GM19328 (cell line): ENCODE measurements at regions not wholly inside any gene's neighbourhood (a gene's known extent, or its start where the extent isn't known, plus 50 kb on each side); places are given as distances from the start of the nearest gene placed in this dataset.

Experiments used
- ATAC-seq: cut with Tn5 transposase; IDR thresholded peaks from one replicate; pipeline ENCODE4 v1.9.1; 2021; ENCODE audit warnings: mild to moderate bottlenecking, moderate library complexity; ENCODE audit not compliant: unreplicated experiment

DNA sequence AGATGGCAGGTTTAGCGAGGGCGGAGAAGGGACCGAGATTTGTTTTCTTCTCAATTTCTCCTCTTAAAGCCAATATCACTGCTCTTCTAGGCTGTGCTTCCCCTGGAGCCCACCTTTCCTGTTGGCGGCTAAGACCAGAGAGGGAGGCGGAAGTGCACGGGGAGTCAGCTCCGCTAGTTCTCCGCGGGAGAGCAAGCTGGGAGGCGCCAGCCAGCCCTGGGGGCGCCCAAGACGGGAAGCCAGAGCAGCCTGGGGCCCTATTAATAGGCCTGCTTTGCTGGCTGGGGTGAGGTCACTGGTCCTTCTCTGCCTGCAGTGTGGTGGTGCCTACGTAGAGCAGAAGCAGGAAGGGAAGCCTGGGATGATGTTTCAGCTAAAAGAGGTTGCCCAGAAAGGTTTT lies 61.6 kb downstream of the LSM5 start:
- no peak for ATAC-seq

DNA sequence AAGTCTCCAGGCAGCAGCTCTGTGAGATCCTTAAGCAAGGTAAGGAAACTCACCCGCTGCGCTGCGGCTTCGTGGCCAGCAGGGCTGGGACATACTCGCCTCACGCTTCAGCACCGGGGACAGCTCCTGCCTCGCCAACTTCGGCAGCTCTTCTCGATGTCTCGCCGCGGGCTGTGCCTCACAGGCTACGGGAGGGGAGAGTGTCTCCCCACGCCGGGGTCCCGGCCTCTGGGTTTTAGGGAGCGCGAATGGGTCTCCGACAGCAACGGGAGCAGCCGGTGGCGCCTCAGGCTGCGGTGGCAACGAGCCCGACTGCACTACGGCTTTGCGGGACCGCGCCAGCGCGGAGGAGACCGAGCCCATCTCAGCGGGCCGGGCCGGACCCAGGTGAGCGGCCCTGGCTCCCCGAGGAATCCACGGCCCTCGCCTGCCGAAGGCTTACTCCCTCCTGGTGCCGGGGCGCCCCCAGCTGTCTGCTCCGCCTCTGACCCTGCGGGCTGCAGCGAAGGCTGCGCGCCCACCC lies 62.4 kb downstream of the LSM5 start:
- no peak for ATAC-seq

DNA sequence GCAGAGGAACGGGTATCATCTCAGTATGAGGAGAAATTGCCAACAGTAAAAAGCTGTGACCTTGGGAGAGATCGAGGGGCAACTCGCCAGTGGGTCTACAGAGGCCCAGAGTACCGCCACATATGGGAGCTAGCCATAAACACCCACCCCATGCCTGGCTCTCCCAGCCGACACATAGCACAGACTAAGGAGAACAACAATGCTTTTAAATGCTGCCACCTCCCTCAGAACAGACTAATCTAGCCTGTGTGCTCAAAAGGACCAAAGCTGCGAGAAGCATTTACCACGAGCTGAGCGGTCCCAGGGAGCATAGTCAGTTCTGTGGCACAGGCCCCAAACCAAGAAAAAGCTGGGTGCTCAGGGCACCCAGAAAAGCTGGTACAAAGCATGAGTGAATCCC lies 73.3 kb downstream of the LSM5 start:
- ATAC-seq, result no peak

DNA sequence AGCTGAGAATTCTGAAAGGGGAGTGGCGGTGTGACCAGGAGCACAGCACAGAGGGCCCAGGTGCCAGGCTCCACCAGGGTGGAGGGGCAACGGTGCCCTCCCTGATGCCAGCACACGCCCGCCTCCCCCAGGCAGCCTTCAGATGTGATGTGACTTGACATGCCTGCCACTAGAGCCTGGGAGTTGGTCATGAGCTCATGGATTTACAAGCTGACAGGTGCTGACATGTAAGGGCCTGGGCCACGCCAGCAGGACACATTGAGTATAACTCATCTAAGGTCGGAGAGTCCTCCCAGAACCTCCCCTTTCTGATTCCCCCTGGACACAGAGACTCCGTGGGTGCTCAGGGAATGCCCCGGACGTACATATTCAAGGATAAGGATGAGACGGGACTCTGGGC lies 74.2 kb downstream of the LSM5 start:
- no peak for ATAC-seq

DNA sequence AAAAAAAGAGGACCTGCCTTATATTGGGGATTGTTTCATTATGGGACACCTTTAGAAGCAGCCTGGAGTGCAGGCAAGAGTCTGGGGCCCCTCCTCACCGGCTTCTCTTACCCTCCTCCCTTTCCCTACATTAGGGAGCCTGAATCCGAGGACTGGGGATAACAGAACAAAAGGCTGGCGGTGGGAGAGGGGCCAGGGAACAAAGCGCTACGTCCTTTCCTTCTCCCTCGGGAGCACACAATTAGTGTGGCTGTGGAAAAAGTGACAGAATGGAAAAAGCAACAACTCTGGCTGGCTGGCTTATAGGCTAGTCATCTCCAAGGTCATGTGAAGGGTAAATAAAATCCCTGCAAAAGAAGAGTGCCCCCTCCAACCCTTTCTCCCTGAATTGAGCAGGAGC lies 74.7 kb downstream of the LSM5 start:
- no peak for ATAC-seq

DNA sequence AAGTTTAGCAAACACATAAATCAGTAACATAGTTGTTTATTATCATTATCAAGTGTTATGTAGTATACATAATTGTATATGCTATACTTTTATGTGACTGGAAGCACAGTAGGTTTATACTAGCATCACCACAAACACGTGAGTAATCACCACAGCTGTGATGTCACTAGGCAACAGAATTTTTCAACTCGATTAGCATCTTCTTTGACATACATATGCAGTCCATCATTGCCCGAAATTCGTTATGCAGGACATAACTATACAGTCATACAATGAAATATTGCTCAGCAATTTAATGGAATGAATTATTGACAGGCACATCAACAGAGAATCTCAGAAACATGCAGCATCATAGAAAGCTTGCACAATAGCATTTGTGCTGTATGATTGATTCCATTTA lies 77.7 kb downstream of the LSM5 start:
- ATAC-seq, result no peak

DNA sequence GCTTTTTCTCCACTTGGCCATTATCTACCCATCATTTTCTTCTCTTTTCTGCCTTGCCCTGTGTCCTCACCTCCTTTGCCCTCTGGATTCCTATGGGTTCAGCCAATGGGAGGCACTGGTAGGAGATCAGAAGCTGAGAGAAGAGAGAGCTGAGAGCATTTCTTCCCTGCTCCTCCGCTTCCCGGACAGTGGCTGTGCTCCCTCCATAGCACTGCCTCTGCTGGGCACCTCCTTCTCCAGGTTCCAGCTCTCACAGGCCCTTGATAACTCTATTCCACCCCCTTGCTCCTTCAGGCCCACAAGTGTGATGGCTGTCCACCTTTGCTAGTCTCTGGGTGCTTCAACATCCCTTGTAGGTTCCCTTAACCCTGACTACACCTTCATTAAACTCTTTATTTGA lies 79.6 kb downstream of the LSM5 start:
- no peak for ATAC-seq

DNA sequence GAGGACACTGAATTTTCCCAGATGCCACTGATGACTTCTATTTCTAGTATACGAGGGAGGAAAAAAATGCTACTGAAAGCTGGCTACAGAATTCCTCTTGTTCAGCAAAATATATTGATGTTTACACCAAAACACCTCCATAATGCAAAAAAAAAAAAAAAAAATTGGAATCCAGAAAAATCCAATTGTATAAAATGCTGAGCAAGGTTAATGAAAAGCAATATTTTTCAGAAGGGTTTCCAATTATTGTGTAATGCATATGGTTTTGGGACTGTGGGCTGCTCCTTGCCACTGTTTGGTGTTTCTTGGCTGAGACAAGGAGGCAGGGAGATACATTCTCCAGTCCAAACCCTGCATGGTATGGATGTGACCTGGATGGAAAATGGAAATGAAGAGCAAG lies 83.8 kb downstream of the LSM5 start:
- ATAC-seq, result no peak

DNA sequence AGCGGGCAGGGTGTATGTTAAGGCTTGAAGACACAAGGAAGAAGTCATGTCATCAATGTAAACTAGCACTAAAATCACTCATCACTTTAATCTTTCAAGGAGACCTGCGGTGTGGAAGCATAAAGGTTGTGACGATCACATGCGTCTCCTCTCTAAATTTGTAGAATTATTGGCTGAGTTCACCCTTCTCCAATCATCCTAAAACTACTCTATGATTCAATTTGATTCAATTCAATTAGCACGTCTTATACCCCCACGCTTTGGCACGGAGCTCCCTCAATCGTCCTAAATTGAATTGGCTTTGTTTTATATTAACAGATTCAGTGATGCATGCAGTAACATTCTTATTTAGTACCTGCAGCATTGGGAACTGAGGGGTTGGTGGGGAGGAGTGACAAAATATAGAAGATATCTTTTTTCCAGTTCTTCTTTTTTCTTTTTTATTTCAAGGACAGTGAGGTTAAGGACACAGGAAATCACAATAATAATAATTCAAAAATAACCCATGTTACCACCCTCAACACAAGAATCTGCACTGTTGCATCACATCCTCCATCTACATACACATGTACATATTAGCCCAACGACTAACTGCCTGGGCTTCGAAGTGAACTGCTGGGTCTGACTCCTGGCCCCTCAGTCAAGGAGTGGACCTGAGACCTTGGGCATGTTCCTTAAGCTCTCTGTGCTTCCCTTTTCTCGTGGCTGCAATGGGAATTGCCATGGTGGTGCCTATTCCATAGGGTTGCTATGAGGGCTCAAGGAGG lies 86.5 kb downstream of the LSM5 start:
- no peak for ATAC-seq

DNA sequence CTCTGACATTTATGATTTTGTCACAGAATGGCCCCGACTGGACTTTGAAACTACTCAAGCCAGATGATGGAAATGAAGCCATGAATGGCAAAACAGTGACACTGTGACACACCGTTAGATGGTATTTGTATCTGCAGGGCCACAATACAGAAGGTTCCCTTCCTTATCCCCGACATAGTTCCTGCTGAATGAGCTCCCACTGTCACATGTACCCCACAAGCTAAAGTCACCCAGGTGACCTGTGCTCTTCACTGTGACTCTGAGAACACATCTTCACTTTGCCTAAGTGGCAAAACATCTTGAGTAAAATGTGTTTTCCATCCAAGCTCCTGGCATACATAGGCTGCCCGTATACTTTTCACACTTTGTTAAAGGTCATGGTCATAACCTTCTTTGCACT lies 89.5 kb downstream of the LSM5 start:
- ATAC-seq, result no peak

DNA sequence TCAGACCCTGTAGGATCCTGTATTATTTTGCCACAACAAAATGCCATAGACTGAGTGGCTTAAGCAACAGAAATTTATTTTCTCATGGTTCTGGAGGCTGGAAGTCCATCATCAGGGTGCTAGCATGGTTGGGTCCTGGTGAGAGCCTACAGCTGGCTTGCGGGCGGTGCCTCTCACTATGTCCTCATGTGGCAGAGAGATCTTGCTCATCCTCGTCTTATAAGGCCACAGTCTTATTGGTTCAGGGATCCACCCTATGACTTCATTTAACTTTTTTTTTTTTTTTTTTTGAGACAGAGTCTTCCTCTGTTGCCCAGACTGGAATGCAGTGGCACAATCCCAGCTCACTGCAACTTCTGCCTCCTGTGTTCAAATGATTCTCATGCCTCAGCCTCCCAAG lies 90.9 kb downstream of the LSM5 start:
- ATAC-seq, result no peak

DNA sequence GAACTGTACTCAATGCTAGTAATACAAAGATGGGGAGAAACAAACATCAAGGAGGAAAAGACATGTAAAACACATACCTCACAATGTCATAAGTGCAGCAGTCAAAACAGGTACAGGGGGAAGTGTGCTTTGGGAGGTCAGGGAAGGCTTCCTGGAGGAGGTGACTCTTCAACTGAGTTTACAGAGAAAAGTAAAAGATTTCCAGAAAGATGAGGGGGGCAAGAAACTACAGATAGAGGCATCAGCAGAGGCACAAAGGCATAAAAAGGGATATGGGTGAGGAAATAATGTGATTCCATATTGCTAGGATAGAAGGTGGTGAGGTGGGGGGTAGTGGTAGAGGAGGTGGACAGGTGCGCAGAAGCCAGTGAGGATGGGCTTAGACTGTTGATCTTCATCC lies 95.0 kb downstream of the LSM5 start:
- no peak for ATAC-seq

DNA sequence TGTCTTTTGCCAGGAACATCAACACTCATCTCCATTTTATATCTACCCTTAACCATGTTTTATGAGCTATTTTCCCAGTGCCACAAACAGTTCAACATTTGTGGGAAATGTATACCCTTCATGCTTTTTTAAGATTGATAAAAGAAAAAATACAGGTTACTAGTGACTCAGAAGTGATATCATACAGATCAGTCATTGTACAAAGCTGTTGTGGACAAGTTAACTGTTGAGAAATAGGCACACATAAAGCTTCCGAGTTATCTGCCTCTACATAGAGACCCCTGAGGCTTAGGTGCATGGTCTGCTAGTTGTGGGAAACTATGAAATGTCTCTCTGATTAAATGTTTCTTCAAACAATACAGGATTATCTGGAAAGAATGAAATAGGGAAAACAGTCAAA lies 96.3 kb downstream of the LSM5 start:
- no peak for ATAC-seq

DNA sequence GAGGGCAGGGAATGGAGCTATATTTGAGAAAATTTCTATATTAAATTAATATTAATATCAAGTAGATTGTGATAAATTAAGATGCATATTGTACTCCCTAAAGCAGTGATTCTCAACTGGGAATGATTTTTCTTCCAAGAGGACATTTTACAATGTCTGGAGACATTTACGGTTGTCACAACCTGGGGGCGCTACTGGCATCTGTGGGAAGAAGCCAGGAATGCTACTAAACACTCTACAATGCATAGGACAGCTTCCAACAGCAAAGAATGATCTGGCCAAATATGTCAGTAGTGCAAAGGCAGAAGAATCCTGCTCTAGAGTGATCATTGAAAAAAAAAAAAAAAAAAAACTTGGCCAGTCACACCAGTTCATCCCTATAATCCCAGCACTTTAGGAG lies 100.0 kb downstream of the LSM5 start:
- ATAC-seq, result no peak

DNA sequence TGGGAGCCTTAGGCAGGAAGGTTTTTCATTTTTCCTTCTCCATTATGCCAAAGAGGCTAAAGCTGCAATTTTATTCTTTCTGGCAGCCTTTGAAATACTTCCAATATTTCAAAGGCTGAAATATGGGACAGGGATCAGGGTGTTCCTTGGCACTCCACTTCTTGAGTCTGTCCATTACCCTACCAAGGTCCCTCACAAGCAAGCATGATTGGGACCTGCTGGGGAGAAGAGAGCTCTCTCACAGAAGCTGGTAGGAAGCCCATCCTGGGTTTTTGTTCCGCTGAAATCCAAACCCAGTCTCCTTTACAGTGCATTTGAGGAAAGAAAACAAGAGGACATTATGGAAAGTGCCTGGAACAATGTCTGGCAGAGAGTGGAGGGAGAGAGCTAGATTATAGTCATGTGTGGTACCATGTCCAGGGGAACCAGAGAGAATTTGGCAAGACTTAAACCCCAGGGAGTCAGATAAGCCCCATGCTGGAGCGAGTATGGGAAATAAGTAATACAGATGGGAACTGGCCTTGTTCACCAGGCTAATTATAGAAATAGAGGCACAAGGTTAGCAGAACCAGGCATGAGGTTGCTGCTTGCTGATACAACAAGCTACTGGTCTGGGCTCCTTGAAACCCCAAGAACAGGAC lies 104.7 kb downstream of the LSM5 start:
- ATAC-seq, result no peak

DNA sequence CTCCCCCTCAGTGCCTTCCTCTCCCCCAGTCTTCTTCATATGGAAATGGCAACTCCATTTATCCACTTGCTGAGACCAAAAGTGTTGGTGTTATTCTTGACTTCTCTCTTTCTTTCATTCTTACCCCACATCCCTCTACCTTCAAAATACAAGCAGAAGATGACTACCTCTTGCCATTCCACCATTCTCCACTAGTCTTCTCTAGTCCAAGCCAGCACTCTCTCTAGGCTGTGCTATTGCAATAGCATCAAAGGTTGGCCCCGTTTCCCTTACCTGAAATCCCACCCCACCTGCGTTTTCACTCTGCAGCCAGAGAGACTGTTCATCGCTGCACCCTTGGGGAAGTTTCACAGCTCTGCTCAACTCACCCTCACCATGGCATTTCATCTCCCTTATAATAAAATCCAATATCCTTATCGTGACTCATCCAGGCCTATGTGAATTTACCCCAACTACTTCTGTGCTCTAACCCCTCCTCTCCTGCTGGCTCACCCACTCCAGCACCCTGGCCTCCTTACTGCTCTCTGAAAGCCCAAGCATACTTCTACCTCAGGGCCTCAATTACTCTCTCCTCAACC lies 109.1 kb downstream of the LSM5 start:
- no peak for ATAC-seq

DNA sequence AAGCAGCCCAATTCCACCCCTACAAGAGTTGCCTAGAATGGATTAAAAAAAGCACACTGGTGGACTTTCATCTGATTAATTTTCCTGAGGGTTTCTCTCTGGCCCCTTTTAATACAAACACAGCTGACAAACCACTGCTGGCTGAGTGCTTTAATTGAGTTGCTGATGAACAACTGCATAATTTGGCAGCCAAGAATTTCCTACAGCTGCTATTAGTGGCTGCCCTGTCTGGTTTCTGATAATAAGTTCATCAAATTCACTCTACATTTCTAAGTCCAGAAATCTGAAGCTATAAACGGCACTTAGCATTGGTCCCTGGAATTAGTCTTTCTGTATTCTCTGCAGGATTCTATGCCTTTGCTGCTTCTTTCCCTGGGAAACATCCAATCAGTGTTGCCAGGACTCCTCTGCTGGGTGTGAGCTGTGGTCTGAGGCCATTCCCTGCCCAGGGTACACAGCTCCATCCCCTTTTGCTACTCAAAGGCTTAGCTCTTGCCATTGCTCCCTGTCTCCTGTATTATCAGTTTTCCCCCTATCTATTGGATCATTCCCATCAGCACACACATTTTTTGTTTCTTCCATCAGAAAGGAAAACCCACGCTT lies 110.6 kb downstream of the LSM5 start:
- ATAC-seq, result no peak

DNA sequence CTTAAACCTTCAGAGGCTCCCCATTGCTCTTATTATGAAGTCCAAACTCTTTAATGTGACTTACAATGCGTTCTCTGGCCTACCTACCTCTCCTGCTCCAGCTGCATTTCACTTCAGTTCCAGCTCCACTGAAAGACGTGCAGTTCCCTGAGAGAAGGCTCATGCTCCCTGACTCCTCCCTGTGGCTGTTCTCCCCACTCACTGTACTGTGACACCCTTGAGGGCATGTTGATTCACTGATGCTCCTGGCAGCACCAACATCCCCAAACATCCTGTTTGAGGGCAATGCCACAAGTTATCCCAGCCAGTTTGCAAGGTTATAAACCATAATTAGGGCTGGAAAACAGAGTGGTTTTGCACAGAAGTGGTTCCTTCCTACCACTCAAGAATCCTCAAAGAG lies 111.2 kb downstream of the LSM5 start:
- no peak for ATAC-seq

DNA sequence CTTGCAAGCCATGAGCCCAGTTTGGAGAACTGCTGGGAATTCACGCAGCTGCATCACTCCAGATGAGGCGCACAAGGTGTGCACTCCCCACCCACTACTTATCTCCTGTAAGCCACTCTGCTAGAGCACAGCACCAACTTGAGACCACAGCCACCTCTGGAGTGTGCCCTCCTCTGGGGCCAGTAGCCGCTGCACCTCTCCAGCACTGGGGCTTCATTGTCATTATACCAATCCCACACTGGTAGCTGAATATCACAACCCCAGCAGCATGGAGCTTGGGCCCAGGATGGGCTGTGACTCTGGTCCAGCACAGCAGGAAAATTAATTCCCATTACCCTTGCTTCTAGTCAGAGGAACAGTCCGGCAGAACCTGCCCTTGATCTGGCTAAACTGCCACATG lies 125.6 kb downstream of the LSM5 start:
- no peak for ATAC-seq

DNA sequence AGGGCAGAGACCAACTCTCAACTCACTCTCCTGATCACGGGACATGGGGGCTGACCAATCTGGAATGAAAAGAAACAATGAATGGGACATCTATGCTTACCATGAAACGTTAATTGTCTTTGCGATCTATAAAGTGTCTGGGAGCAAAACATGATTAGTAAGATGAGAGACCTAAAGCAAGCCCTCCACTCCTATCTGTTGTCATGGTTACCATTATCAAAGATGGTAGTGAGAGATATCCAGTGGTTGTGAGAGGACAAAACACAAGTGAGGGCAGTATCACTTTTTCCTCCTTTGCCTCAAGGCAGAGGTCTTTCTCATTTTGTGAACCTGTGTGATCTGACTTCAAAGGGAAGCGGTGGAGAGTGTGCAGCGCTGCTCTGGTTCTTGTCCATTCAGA lies 130.1 kb downstream of the LSM5 start:
- ATAC-seq, result no peak

DNA sequence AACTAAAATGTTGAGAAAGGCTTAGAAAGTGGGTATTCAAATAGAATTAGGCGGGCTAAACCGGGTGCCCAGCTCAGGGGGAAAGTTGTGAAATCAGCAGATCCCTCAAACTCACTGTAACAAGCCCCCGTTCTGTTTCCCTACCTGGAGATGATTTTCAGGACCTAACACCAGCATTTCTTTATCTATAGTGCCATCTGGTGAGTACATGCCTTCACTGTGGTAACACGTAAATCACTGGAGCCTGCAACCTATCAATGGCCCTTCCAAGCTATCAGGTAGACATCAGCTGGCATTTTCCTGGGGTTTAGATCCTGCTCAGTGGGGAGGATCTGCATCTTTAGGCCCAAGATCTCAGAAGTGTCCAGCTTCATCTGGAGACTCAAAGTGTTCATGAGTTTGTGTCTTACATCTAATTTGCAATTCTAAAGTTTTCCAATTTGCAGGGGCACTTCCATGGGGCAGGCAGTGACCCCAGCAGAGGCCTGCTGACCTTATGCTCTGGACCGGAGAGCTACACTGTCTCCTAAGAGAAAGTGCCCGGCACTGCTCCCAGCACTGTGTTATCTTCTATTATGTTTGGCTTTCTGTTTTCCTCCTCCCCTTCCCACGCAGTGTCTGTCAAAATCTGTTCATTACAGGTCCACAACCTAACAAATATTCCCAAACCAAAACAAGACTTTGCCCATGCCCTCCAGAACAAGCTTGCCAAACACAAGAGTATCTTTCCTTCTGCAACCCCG lies 132.5 kb downstream of the LSM5 start:
- no peak for ATAC-seq
